ENCODE measurements at regions not wholly inside any gene's neighbourhood (a gene's known extent, or its start where the extent isn't known, plus 50 kb on each side); places are given as distances from the start of the nearest gene placed in this dataset.

DNA sequence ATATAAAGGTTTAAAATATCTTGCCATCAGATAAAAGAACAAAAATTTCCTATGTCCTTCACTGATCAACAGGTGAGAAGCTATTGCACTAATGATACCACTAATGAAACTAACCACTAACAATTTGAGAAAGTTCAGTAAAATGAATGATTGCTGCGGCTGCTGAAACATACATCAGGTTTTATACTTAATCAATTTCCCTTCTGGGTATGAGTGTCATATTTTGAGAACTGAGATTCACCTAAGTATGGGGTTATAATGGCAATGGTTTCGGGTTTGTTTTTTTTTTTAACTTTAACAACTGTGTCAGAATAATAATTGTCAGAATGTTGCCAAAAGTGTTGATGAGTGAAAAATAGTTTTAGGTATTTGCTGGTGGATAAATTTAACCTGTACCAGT, 151.3 kb upstream of the SLC39A10 start:
- BruUV-seq (replicated peaks) = no TSS peak
- POLR2A ChIA-PET (ENCODE audit: low non-redundant PET) = no interaction called here

DNA sequence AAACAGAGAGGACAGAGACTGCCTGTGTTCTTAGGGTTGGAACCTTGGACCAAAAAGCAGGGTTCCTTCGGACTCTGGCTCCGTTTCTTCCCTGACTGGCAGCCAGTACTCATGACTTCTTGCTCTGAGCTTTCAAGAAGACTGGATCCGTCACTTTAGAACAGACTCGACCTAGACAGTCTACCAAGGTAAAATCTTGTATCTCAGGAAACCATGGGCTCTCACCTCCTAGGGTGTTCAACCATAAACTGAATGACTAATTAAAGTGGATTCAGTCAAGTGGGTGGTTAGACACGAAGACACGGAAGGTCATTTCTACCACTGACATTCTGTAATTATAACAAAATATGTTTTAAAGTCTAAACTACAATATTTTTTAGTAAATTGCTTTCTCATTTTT, 153.8 kb upstream of the SLC39A10 start:
- POLR2A ChIA-PET (ENCODE audit: low non-redundant PET) = no interaction called here
- no TSS peak for BruUV-seq (replicated peaks)
- Histone ChIP-seq H3K27me3 (replicated peaks; ENCODE audit: insufficient read depth, low read depth, low read length, poor library complexity) (no peaks in the 10 kb centered on the region), H3K27ac (ENCODE audit: low read depth, low read length, poor library complexity, severe bottlenecking) (no peak overlapping the region), H3K4me1 (ENCODE audit: insufficient read depth, low read length, poor library complexity, severe bottlenecking) (peaks cover 13% of the 10 kb centered on the region), H3K9me3 (ENCODE audit: low read depth, low read length, poor library complexity, severe bottlenecking) (no peaks in the 10 kb centered on the region), H3K4me3 (ENCODE audit: low read depth, low read length, poor library complexity, severe bottlenecking) (no peak overlapping the region), H3K36me3 (ENCODE audit: insufficient read depth, low read length, poor library complexity, severe bottlenecking) (no peaks in the 10 kb centered on the region)
- CTCF ChIA-PET = no interaction called here
- no peak for DNase-seq (ENCODE audit: low spot score)
- TF ChIP-seq, protein P1, sequence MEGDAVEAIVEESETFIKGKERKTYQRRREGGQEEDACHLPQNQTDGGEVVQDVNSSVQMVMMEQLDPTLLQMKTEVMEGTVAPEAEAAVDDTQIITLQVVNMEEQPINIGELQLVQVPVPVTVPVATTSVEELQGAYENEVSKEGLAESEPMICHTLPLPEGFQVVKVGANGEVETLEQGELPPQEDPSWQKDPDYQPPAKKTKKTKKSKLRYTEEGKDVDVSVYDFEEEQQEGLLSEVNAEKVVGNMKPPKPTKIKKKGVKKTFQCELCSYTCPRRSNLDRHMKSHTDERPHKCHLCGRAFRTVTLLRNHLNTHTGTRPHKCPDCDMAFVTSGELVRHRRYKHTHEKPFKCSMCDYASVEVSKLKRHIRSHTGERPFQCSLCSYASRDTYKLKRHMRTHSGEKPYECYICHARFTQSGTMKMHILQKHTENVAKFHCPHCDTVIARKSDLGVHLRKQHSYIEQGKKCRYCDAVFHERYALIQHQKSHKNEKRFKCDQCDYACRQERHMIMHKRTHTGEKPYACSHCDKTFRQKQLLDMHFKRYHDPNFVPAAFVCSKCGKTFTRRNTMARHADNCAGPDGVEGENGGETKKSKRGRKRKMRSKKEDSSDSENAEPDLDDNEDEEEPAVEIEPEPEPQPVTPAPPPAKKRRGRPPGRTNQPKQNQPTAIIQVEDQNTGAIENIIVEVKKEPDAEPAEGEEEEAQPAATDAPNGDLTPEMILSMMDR (conservative IDR thresholded peaks at IDR 0.05; ENCODE audit: low read depth, low read length) = no peak
- TF ChIP-seq EZH2 (IDR thresholded peaks at IDR 0.05; ENCODE audit: borderline replicate concordance, low read depth, low read length, poor library complexity, severe bottlenecking) = no peak
- intact Hi-C loops (cut with micrococcal nuclease; ENCODE audit: unreplicated experiment) = no loop called here

More for the DNA sequence above, 151.3 kb upstream of the SLC39A10 start:
- H3K27ac ChIP-seq (ENCODE audit: low read depth, low read length, poor library complexity, severe bottlenecking) = no peak overlapping the region
- no peak for TF ChIP-seq EZH2 (IDR thresholded peaks at IDR 0.05; ENCODE audit: borderline replicate concordance, low read depth, low read length, poor library complexity, severe bottlenecking)
- TF ChIP-seq, protein P1 (conservative IDR thresholded peaks at IDR 0.05; ENCODE audit: low read depth, low read length) = no peak
- CTCF ChIA-PET = no interaction called here
- intact Hi-C loops (cut with micrococcal nuclease; ENCODE audit: unreplicated experiment) = no loop called here
- no peak for DNase-seq (ENCODE audit: low spot score)
- H3K4me1 ChIP-seq (ENCODE audit: insufficient read depth, low read length, poor library complexity, severe bottlenecking) = peaks cover 9% of the 10 kb centered on the region
- H3K36me3 ChIP-seq (ENCODE audit: insufficient read depth, low read length, poor library complexity, severe bottlenecking) = no peaks in the 10 kb centered on the region
- no peaks in the 10 kb centered on the region for H3K27me3 ChIP-seq (replicated peaks; ENCODE audit: insufficient read depth, low read depth, low read length, poor library complexity)
- H3K9me3 ChIP-seq (ENCODE audit: low read depth, low read length, poor library complexity, severe bottlenecking) = no peaks in the 10 kb centered on the region
- H3K4me3 ChIP-seq (ENCODE audit: low read depth, low read length, poor library complexity, severe bottlenecking) = no peak overlapping the region

DNA sequence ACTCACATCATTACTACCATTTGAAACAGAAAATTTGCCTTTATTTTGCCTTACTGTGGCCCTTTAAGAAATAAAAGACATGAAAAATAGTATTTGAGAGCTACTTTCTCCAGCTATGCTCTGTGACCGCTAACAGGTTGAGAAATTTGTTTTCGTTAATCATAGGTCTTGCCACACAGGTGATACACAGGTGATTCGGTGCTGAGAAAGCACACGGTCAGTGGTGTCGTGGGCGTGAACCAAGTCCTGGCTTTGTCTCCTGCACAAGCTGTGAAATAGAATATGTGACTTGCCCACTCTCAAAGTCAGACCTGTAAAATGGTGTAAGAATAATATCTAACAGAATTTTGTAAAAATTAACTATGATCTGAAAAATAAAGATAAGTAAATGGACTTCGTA, 155.3 kb upstream of the SLC39A10 start:
- Histone ChIP-seq H3K4me1 (ENCODE audit: insufficient read depth, low read length, poor library complexity, severe bottlenecking) (peaks cover 13% of the 10 kb centered on the region), H3K4me3 (ENCODE audit: low read depth, low read length, poor library complexity, severe bottlenecking) (no peak overlapping the region), H3K27me3 (replicated peaks; ENCODE audit: insufficient read depth, low read depth, low read length, poor library complexity) (no peaks in the 10 kb centered on the region), H3K9me3 (ENCODE audit: low read depth, low read length, poor library complexity, severe bottlenecking) (no peaks in the 10 kb centered on the region), H3K36me3 (ENCODE audit: insufficient read depth, low read length, poor library complexity, severe bottlenecking) (no peaks in the 10 kb centered on the region), H3K27ac (ENCODE audit: low read depth, low read length, poor library complexity, severe bottlenecking) (no peak overlapping the region)
- no peak for DNase-seq (ENCODE audit: low spot score)
- TF ChIP-seq, protein P1 (conservative IDR thresholded peaks at IDR 0.05; ENCODE audit: low read depth, low read length) = no peak
- TF ChIP-seq EZH2 (IDR thresholded peaks at IDR 0.05; ENCODE audit: borderline replicate concordance, low read depth, low read length, poor library complexity, severe bottlenecking) = no peak
- BruUV-seq (replicated peaks) = no TSS peak
- CTCF ChIA-PET = no interaction called here
- intact Hi-C loops (cut with micrococcal nuclease; ENCODE audit: unreplicated experiment) = no loop called here
- POLR2A ChIA-PET (ENCODE audit: low non-redundant PET) = no interaction called here
